Fibroblast of mammary gland (primary cell): ENCODE measurements at regions not wholly inside any gene's neighbourhood (a gene's known extent, or its start where the extent isn't known, plus 50 kb on each side); places are given as distances from the start of the nearest gene placed in this dataset.

Experiments used
- DNase-seq: peaks from one replicate; pipeline ENCODE4 v3.0.0-alpha.2; 2010; ENCODE audit warnings: low read depth
- H3K4me3 ChIP-seq: 2 replicates; pipeline ENCODE4 v1.5.1; 2011; ENCODE audit warnings: low read depth, mild to moderate bottlenecking, low read length, moderate library complexity; ENCODE audit not compliant: control insufficient read depth
- TF ChIP-seq, protein P1 (sequence below): conservative IDR thresholded peaks from 2 replicates; pipeline ENCODE4 v1.5.1; 2011; ENCODE audit warnings: low read depth, low read length, inconsistent platforms; ENCODE audit not compliant: control insufficient read depth, insufficient read depth

GRCh38 chr3:184440151-184440550 is 60.3 kb downstream of the CHRD start:
- TF ChIP-seq, protein P1, sequence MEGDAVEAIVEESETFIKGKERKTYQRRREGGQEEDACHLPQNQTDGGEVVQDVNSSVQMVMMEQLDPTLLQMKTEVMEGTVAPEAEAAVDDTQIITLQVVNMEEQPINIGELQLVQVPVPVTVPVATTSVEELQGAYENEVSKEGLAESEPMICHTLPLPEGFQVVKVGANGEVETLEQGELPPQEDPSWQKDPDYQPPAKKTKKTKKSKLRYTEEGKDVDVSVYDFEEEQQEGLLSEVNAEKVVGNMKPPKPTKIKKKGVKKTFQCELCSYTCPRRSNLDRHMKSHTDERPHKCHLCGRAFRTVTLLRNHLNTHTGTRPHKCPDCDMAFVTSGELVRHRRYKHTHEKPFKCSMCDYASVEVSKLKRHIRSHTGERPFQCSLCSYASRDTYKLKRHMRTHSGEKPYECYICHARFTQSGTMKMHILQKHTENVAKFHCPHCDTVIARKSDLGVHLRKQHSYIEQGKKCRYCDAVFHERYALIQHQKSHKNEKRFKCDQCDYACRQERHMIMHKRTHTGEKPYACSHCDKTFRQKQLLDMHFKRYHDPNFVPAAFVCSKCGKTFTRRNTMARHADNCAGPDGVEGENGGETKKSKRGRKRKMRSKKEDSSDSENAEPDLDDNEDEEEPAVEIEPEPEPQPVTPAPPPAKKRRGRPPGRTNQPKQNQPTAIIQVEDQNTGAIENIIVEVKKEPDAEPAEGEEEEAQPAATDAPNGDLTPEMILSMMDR = no peak
- DNase-seq = no peak

GRCh38 chr3:184441202-184441900 is 61.5 kb downstream of the CHRD start:
- DNase-seq = no peak
- TF ChIP-seq, protein P1 = no peak

More at GRCh38 chr3:184440151-184440550, 60.3 kb downstream of the CHRD start:
- no peak overlapping the region for H3K4me3 ChIP-seq

DNA sequence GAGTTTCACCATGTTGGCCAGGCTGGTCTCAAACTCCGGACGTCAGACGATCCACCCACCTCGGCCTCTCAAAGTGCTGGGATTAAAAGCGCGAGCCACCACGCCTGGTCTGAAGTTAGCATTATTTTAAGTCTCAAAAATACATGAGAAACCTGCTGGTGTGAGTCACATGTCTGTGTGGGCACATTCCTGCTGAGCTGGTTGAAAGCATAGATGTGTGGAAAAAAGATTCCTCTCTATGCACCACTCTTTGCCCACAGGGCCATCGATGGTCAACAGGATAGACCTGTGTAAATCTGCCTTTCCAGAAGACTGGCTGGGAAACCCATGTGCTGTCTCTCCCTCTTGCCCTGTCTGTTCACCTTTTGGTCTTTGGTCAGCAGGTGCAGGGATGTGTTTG is 63.5 kb downstream of the CHRD start:
- TF ChIP-seq, protein P1 = no peak
- H3K4me3 ChIP-seq = no peak overlapping the region
- DNase-seq = no peak

More at GRCh38 chr3:184441202-184441900, 61.5 kb downstream of the CHRD start:
- H3K4me3 ChIP-seq = no peak overlapping the region

GRCh38 chr3:184443831-184444230 is 64.0 kb downstream of the CHRD start:
- no peak overlapping the region for H3K4me3 ChIP-seq
- TF ChIP-seq, protein P1 = no peak
- DNase-seq = no peak

DNA sequence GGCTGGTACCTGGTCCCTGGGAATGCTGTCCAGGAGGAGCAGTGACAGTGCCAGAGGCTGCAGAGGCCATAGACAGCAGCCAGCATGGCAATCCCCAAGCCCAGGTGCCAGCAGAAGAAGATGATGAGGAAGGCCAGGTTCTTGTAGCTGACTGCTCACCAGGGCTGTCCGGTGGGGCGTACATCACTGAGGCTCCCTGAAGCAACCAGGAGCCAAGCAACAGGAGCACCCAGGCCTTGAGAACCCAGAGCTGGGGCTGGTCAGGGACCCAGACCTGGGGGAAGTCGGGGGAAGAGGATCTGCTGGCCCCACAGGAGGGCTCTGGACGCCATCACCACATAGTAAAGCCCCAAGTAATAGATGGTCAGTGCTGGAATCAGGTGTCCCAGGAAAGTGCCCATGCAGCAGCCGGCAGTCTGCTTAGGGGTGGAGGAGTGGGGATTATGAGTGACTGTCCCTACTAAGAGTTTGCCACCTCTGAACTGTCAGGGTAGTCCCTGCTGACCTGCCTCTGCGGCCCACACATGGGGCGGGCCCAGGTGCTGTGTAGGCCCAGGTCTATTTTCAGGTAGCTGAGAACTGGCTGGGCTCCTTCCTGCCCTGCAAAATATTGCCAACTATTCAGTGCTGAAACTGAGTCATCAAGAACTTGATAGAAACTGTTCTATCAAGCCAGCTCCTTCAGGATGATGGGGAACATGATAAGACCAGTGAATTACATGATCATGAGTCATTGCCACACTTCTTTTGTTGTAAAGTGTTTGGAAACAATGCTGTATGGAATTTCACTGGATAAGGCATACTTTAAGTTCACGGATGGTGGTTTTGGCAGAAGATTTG is 68.7 kb downstream of the CHRD start:
- peak; percentile 70 for DNase-seq
- TF ChIP-seq, protein P1 = no peak
- H3K4me3 ChIP-seq = no peak overlapping the region

GRCh38 chr3:184449161-184449515 is 69.3 kb downstream of the CHRD start:
- DNase-seq = no peak
- no peak overlapping the region for H3K4me3 ChIP-seq
- TF ChIP-seq, protein P1 = no peak
